IMR-90 (cell line): ENCODE measurements at regions not wholly inside any gene's neighbourhood (a gene's known extent, or its start where the extent isn't known, plus 50 kb on each side); places are given as distances from the start of the nearest gene placed in this dataset.

Experiments used
- ATAC-seq: fragments of 200-7000 bp; cut with Tn5 transposase; 2 replicates; pipeline ENCODE4 v1.9.1; 2020; ENCODE audit warnings: low read depth, mild to moderate bottlenecking, moderate library complexity
- BruUV-seq: library from RNA; stranded (reverse); fragments of 400-500 nt; replicated peaks from 2 replicates; lab custom pipeline; 2021; lab: Mats Ljungman, UMichigan
- CTCF ChIA-PET: fragments of 300-600 bp; formaldehyde crosslinking; extraction: SDS; loops from one replicate; lab custom pipeline; 2021; ENCODE audit warnings: antibody characterized with exemption; lab: Yijun Ruan, JAX
- POLR2A ChIA-PET: fragments of 300-600 bp; sonication (Branson Sonifier 250); formaldehyde crosslinking; loops from one replicate; lab custom pipeline; 2022; ENCODE audit warnings: antibody characterized with exemption; ENCODE audit not compliant: unreplicated experiment; lab: Charles Lee
- DNase-seq: peaks from one replicate; pipeline ENCODE4 v3.0.0; 2013
- H2AFZ ChIP-seq: replicated peaks from 2 replicates; pipeline ENCODE3; 2013; ENCODE audit warnings: low read length, mild to moderate bottlenecking; ENCODE audit not compliant: poor library complexity
- H2AK5ac ChIP-seq: 2 replicates; pipeline ENCODE4 v1.6.1; 2013; ENCODE audit warnings: low read depth, low read length, inconsistent platforms
- H2AK9ac ChIP-seq: replicated peaks from 2 replicates; pipeline ENCODE3; 2013; ENCODE audit warnings: mild to moderate bottlenecking, low read depth, low read length, moderate library complexity; ENCODE audit not compliant: poor library complexity
- H2BK120ac ChIP-seq: 2 replicates; pipeline ENCODE4 v1.6.1; 2013; ENCODE audit warnings: low read depth, low read length, inconsistent platforms
- H2BK15ac ChIP-seq: 3 replicates; pipeline ENCODE4 v1.6.1; 2013; ENCODE audit warnings: low read depth, low read length, inconsistent platforms
- H2BK20ac ChIP-seq: 2 replicates; pipeline ENCODE4 v1.6.1; 2013; ENCODE audit warnings: low read depth, mild to moderate bottlenecking, inconsistent platforms, low read length, moderate library complexity
- H2BK5ac ChIP-seq: 2 replicates; pipeline ENCODE4 v1.6.1; 2013; ENCODE audit warnings: mild to moderate bottlenecking, low read depth, low read length, inconsistent platforms; ENCODE audit not compliant: poor library complexity, severe bottlenecking
- H3K14ac ChIP-seq: replicated peaks from 2 replicates; pipeline ENCODE4 v1.6.1; 2013; ENCODE audit warnings: low read depth, low read length, inconsistent platforms
- H3K18ac ChIP-seq: 2 replicates; pipeline ENCODE4 v1.6.1; 2013; ENCODE audit warnings: low read depth, low read length, control low read depth
- H3K23ac ChIP-seq: 2 replicates; pipeline ENCODE4 v1.6.1; 2013; ENCODE audit warnings: low read depth, low read length, inconsistent platforms
- H3K27ac ChIP-seq: 2 replicates; pipeline ENCODE4 v1.5.1; 2013; ENCODE audit warnings: mild to moderate bottlenecking, control low read depth, low read length; ENCODE audit not compliant: insufficient read depth
- H3K27me3 ChIP-seq: 2 replicates; pipeline ENCODE4 v1.6.1; 2013; ENCODE audit warnings: low read length; ENCODE audit not compliant: control insufficient read depth, insufficient read depth
- H3K36me3 ChIP-seq: 2 replicates; pipeline ENCODE4 v1.6.1; 2013; ENCODE audit warnings: low read length, mixed read lengths; ENCODE audit not compliant: control insufficient read depth, insufficient read depth
- H3K4ac ChIP-seq: 2 replicates; pipeline ENCODE4 v1.6.1; 2013; ENCODE audit warnings: low read depth, low read length, inconsistent platforms
- H3K4me1 ChIP-seq: 2 replicates; pipeline ENCODE4 v1.6.1; 2013; ENCODE audit warnings: low read length, mixed read lengths; ENCODE audit not compliant: control insufficient read depth, insufficient read depth
- H3K4me2 ChIP-seq: 2 replicates; pipeline ENCODE4 v1.6.1; 2013; ENCODE audit warnings: low read depth, mild to moderate bottlenecking, control low read depth, low read length, moderate library complexity
- H3K4me3 ChIP-seq: 2 replicates; pipeline ENCODE4 v1.5.1; 2013; ENCODE audit warnings: low read depth, mild to moderate bottlenecking, control low read depth, low read length, moderate library complexity; ENCODE audit not compliant: insufficient read depth
- H3K56ac ChIP-seq: 2 replicates; pipeline ENCODE4 v1.6.1; 2013; ENCODE audit warnings: low read length, inconsistent platforms; ENCODE audit not compliant: insufficient read depth; ENCODE audit errors: extremely low read depth
- H3K79me1 ChIP-seq, 2 experiments: 2 replicates each; pipeline ENCODE4 v1.6.1; 2013; ENCODE audit warnings: low read length in 2 of 2, inconsistent platforms in 1 of 2, low read depth in 1 of 2
- H3K9ac ChIP-seq: 2 replicates; pipeline ENCODE4 v1.6.1; 2013; ENCODE audit warnings: low read depth, low read length, control low read depth
- H3K9me1 ChIP-seq: 2 replicates; pipeline ENCODE4 v1.6.1; 2013; ENCODE audit warnings: low read length, inconsistent platforms; ENCODE audit not compliant: insufficient read depth
- H3K9me3 ChIP-seq: 2 replicates; pipeline ENCODE4 v1.6.1; 2013; ENCODE audit warnings: low read length; ENCODE audit not compliant: control insufficient read depth, insufficient read depth
- H4K20me1 ChIP-seq: 2 replicates; pipeline ENCODE4 v1.6.1; 2013; ENCODE audit warnings: low read length, inconsistent platforms; ENCODE audit not compliant: insufficient read depth
- H4K5ac ChIP-seq: 2 replicates; pipeline ENCODE4 v1.6.1; 2013; ENCODE audit warnings: mild to moderate bottlenecking, low read depth, low read length, control low read depth
- H4K8ac ChIP-seq, 2 experiments: 2 replicates each; pipeline ENCODE4 v1.6.1; 2013; ENCODE audit warnings: low read depth in 2 of 2, low read length in 2 of 2, control low read depth in 1 of 2, inconsistent platforms in 1 of 2
- H4K91ac ChIP-seq: 2 replicates; pipeline ENCODE4 v1.6.1; 2013; ENCODE audit warnings: low read depth, low read length, inconsistent platforms; ENCODE audit not compliant: insufficient read depth
- BHLHE40 ChIP-seq: fragments of 150-350 bp; IDR thresholded peaks from 2 replicates; pipeline ENCODE4 v1.6.1; 2016; ENCODE audit warnings: mild to moderate bottlenecking, low read depth, low read length
- CEBPB ChIP-seq: IDR thresholded peaks from 2 replicates; pipeline ENCODE4 v1.6.1; 2012; ENCODE audit warnings: low read depth, low read length, improper control_type of control experiment
- CHD1 ChIP-seq: IDR thresholded peaks from 2 replicates; pipeline ENCODE4 v1.6.1; 2012; ENCODE audit warnings: low read depth, low read length, improper control_type of control experiment
- ELK1 ChIP-seq: fragments of 150-350 bp; IDR thresholded peaks from 2 replicates; pipeline ENCODE4 v1.6.1; 2016; ENCODE audit warnings: low read depth, mild to moderate bottlenecking, low read length, moderate library complexity, borderline replicate concordance
- FOS ChIP-seq: fragments of 150-350 bp; IDR thresholded peaks from 2 replicates; pipeline ENCODE4 v1.6.1; 2016; ENCODE audit warnings: low read depth, low read length
- MAFK ChIP-seq: IDR thresholded peaks from 2 replicates; pipeline ENCODE4 v1.6.1; 2012; ENCODE audit warnings: low read depth, low read length, improper control_type of control experiment
- MAZ ChIP-seq: IDR thresholded peaks from 2 replicates; pipeline ENCODE4 v1.6.1; 2012; ENCODE audit warnings: low read depth, mild to moderate bottlenecking, low read length, improper control_type of control experiment, moderate library complexity, borderline replicate concordance
- MXI1 ChIP-seq: IDR thresholded peaks from 2 replicates; pipeline ENCODE4 v1.6.1; 2012; ENCODE audit warnings: low read depth, mild to moderate bottlenecking, low read length, moderate library complexity, borderline replicate concordance
- NFE2L2 ChIP-seq: fragments of 150-350 bp; IDR thresholded peaks from 2 replicates; pipeline ENCODE4 v1.6.1; 2016; ENCODE audit warnings: low read depth, mild to moderate bottlenecking, low read length
- POLR2A ChIP-seq: IDR thresholded peaks from 2 replicates; pipeline ENCODE4 v1.6.1; 2012; ENCODE audit warnings: mild to moderate bottlenecking, low read depth, low read length
- RCOR1 ChIP-seq: IDR thresholded peaks from 2 replicates; pipeline ENCODE4 v1.6.1; 2012; ENCODE audit warnings: mild to moderate bottlenecking, low read length, improper control_type of control experiment; ENCODE audit not compliant: insufficient replicate concordance
- RFX5 ChIP-seq: IDR thresholded peaks from 2 replicates; pipeline ENCODE4 v1.8.0; 2012; ENCODE audit warnings: low read depth, mild to moderate bottlenecking, low read length, moderate library complexity
- USF2 ChIP-seq: fragments of 150-350 bp; IDR thresholded peaks from 2 replicates; pipeline ENCODE4 v1.6.1; 2017; ENCODE audit warnings: mild to moderate bottlenecking, antibody characterized with exemption, low read length, low read depth
- WGBS, 2 experiments: methylation state at CpG; one replicate each; pipeline versions ENCODE4 v1.1.5 to v1.1.7; 2013; ENCODE audit warnings: missing lambda C conversion rate in 2 of 2; ENCODE audit not compliant: insufficient read length in 1 of 2; ENCODE audit errors: extremely low coverage in 2 of 2; 5-methylcytosine and 5-hydroxymethylcytosine counted together
- dilution Hi-C: fragments of 300-500 bp; cut with HindIII; formaldehyde crosslinking; loops from one replicate; pipeline ENCODE4 v1.14.3; 2018; ENCODE audit warnings: low sequenced_read_pairs; ENCODE audit not compliant: unreplicated experiment
- in situ Hi-C: fragments of 300-500 bp; cut with MboI; formaldehyde crosslinking; loops from 3 replicates; pipeline ENCODE4 v1.14.3; 2019; ENCODE audit warnings: low sequenced_read_pairs, inconsistent platforms, mixed read lengths
- intact Hi-C: fragments of 100-400 bp; cut with micrococcal nuclease; formaldehyde crosslinking; loops from 2 replicates; pipeline ENCODE4 v1.10.0; 2022
- TF ChIP-seq, protein P1 (sequence below): conservative IDR thresholded peaks from 2 replicates; pipeline ENCODE4 v1.5.1; 2012; ENCODE audit warnings: mild to moderate bottlenecking, low read depth, low read length, improper control_type of control experiment

DNA sequence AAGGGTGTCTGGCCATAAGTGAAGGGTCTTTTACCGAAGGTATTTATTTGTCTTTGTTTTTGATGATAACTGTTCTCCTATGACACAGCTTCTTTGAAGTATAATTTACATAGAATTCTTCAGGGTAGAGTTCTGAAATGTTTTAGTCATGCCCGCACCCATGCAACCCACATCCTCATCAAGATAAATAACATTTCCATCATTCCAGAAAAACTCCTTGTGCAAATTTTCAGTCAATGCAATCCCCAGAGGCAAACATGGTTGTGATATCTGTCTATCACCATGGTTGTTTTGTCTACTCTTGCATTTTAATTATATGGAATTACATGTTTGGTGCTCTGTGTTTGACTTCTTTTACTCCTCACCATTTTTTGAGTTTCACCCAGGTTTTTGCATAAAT, 837.8 kb downstream of the AACS start:
- no peak overlapping the region for H3K23ac ChIP-seq
- no peaks in the 10 kb centered on the region for H3K4me1 ChIP-seq
- H2AK9ac ChIP-seq = no peak overlapping the region
- no peak overlapping the region for H2BK120ac ChIP-seq
- H4K20me1 ChIP-seq = no peaks in the 10 kb centered on the region
- no peaks in the 10 kb centered on the region for H3K36me3 ChIP-seq
- no peak overlapping the region for H3K4me3 ChIP-seq
- DNase-seq = no peak
- H4K91ac ChIP-seq = no peak overlapping the region
- TF ChIP-seq RFX5 (no peak), FOS (no peak), MXI1 (no peak), BHLHE40 (no peak), RCOR1 (no peak), USF2 (no peak), MAZ (no peak), ELK1 (no peak), POLR2A (no peak), CHD1 (no peak), MAFK (no peak), NFE2L2 (no peak), CEBPB (no peak)
- TF ChIP-seq, protein P1, sequence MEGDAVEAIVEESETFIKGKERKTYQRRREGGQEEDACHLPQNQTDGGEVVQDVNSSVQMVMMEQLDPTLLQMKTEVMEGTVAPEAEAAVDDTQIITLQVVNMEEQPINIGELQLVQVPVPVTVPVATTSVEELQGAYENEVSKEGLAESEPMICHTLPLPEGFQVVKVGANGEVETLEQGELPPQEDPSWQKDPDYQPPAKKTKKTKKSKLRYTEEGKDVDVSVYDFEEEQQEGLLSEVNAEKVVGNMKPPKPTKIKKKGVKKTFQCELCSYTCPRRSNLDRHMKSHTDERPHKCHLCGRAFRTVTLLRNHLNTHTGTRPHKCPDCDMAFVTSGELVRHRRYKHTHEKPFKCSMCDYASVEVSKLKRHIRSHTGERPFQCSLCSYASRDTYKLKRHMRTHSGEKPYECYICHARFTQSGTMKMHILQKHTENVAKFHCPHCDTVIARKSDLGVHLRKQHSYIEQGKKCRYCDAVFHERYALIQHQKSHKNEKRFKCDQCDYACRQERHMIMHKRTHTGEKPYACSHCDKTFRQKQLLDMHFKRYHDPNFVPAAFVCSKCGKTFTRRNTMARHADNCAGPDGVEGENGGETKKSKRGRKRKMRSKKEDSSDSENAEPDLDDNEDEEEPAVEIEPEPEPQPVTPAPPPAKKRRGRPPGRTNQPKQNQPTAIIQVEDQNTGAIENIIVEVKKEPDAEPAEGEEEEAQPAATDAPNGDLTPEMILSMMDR = no peak
- no peak overlapping the region for H2BK20ac ChIP-seq
- no peak overlapping the region for H3K27ac ChIP-seq
- no peak overlapping the region for H2AK5ac ChIP-seq
- intact Hi-C loops = no loop called here
- H3K79me1 ChIP-seq = no peaks in the 10 kb centered on the region
- in situ Hi-C loops = no loop called here
- no peak overlapping the region for H3K4me2 ChIP-seq
- no peak overlapping the region for H3K4ac ChIP-seq
- no peak overlapping the region for H4K8ac ChIP-seq
- H4K5ac ChIP-seq = no peak overlapping the region
- H3K9ac ChIP-seq = no peak overlapping the region
- no TSS peak for BruUV-seq
- no peak overlapping the region for H2BK5ac ChIP-seq
- no peak for ATAC-seq
- H3K14ac ChIP-seq = no peak overlapping the region
- CTCF ChIA-PET = no interaction called here
- POLR2A ChIA-PET = no interaction called here
- H3K27me3 ChIP-seq = no peaks in the 10 kb centered on the region
- dilution Hi-C loops = no loop called here
- peaks cover 21% of the 10 kb centered on the region for H3K9me3 ChIP-seq
- no peak overlapping the region for H2BK15ac ChIP-seq
- H3K56ac ChIP-seq = no peak overlapping the region
- no peaks in the 10 kb centered on the region for H3K9me1 ChIP-seq
- H2AFZ ChIP-seq = no peak overlapping the region
- H3K18ac ChIP-seq = no peak overlapping the region
- WGBS, 2 experiments = no CpG with 5 or more reads among the region's 2 CpGs
